ENCODE measurements at regions not wholly inside any gene's neighbourhood (a gene's known extent, or its start where the extent isn't known, plus 50 kb on each side); places are given as distances from the start of the nearest gene placed in this dataset.
"Not testable (repeated sequence)": the region's sequence is repeated elsewhere in the genome, so short reads cannot be mapped to it uniquely, and the experiment has no call there.

- ATAC-seq (ENCODE audit: low FRiP score) (no peak), DNase-seq (ENCODE audit: low spot score) (no peak)
- no peak for TF ChIP-seq CTCF (IDR thresholded peaks at IDR 0.05)
Measured at GRCh38 chr3:104316118-104316517, 1050.6 kb upstream of the ALCAM start.

GRCh38 chr3:104323226-104323625, 1043.5 kb upstream of the ALCAM start:
- TF ChIP-seq CTCF (IDR thresholded peaks at IDR 0.05): no peak
- DNase-seq (ENCODE audit: low spot score): no peak
- ATAC-seq (ENCODE audit: low FRiP score): no peak

- ATAC-seq (ENCODE audit: low FRiP score) (no peak), DNase-seq (ENCODE audit: low spot score) (no peak)
- TF ChIP-seq CTCF (IDR thresholded peaks at IDR 0.05): no peak
Measured at GRCh38 chr3:104347291-104347690, 1019.4 kb upstream of the ALCAM start.

GRCh38 chr3:104349836-104350235, 1016.9 kb upstream of the ALCAM start:
- TF ChIP-seq CTCF (IDR thresholded peaks at IDR 0.05): no peak

GRCh38 chr3:104353951-104354350, 1012.8 kb upstream of the ALCAM start:
- no peak for ATAC-seq (ENCODE audit: low FRiP score)

More at GRCh38 chr3:104349836-104350235, 1016.9 kb upstream of the ALCAM start:
- ATAC-seq (ENCODE audit: low FRiP score) (no peak), DNase-seq (ENCODE audit: low spot score) (no peak)

GRCh38 chr3:104359546-104359945, 1007.2 kb upstream of the ALCAM start:
- no peak for TF ChIP-seq CTCF (IDR thresholded peaks at IDR 0.05)
- ATAC-seq (ENCODE audit: low FRiP score) (peak; percentile 83), DNase-seq (ENCODE audit: low spot score) (no peak)

More at GRCh38 chr3:104353951-104354350, 1012.8 kb upstream of the ALCAM start:
- DNase-seq (ENCODE audit: low spot score): no peak
- TF ChIP-seq CTCF (IDR thresholded peaks at IDR 0.05): no peak

GRCh38 chr3:104360038-104360437, 1006.7 kb upstream of the ALCAM start:
- DNase-seq (ENCODE audit: low spot score) (no peak), ATAC-seq (ENCODE audit: low FRiP score) (no peak)
- no peak for TF ChIP-seq CTCF (IDR thresholded peaks at IDR 0.05)

- ATAC-seq (ENCODE audit: low FRiP score): not testable (repeated sequence)
Measured at GRCh38 chr3:104361748-104362147, 1005.0 kb upstream of the ALCAM start.

More at GRCh38 chr3:104361748-104362147, 1005.0 kb upstream of the ALCAM start:
- not testable (repeated sequence) for DNase-seq (ENCODE audit: low spot score)
